ENCODE measurements at regions not wholly inside any gene's neighbourhood (a gene's known extent, or its start where the extent isn't known, plus 50 kb on each side); places are given as distances from the start of the nearest gene placed in this dataset.

GRCh38 chr11:70881948-70882715, 370.2 kb downstream of the SHANK2 start:
- Histone ChIP-seq H3K79me2 (ENCODE audit: insufficient read depth, low read length) (no peaks in the 10 kb centered on the region), H2BK12ac (ENCODE audit: insufficient read length, low read depth, low read length) (no peak overlapping the region), H3K18ac (ENCODE audit: insufficient read length, low read depth, low read length) (no peak overlapping the region), H3K27ac (ENCODE audit: insufficient read length, low read depth, low read length) (no peak overlapping the region), H4K5ac (ENCODE audit: insufficient read length, low read depth, low read length) (no peak overlapping the region), H2BK5ac (ENCODE audit: insufficient read length, low read length) (no peak overlapping the region), H2BK15ac (ENCODE audit: low read depth, low read length) (no peak overlapping the region), H3K23ac (ENCODE audit: insufficient read length, low read depth, low read length) (no peak overlapping the region), H3K9ac (ENCODE audit: extremely low read depth, insufficient read length, low read length) (no peak overlapping the region), H3K4me1 (ENCODE audit: insufficient read depth, low read length) (no peaks in the 10 kb centered on the region; the same call in 1 of the 2 replicates), H3T11ph (ENCODE audit: low read length) (no peak overlapping the region), H3K14ac (ENCODE audit: insufficient read depth, low read length) (no peak overlapping the region), H2AFZ (ENCODE audit: low read length) (no peak overlapping the region), H3K4ac (ENCODE audit: low read depth, low read length) (no peak overlapping the region), H3K4me2 (ENCODE audit: insufficient read depth, insufficient read length, low read length) (no peak overlapping the region), H3K79me1 (ENCODE audit: insufficient read depth, low read depth, low read length, poor library complexity, severe bottlenecking) (no peaks in the 10 kb centered on the region), H2BK20ac (ENCODE audit: low read depth, low read length, poor library complexity, severe bottlenecking) (no peak overlapping the region), H3K27me3 (ENCODE audit: insufficient read depth, low read length) (no peaks in the 10 kb centered on the region), H2BK120ac (ENCODE audit: low read depth, low read length, poor library complexity, severe bottlenecking) (no peak overlapping the region), H4K91ac (ENCODE audit: insufficient read length, low read depth, low read length) (no peak overlapping the region), H4K8ac (replicated peaks; ENCODE audit: insufficient read length, low read depth, low read length) (no peak overlapping the region), H3K9me3 (ENCODE audit: control insufficient read depth, low read depth, low read length) (no peaks in the 10 kb centered on the region), H2AK5ac (ENCODE audit: insufficient read length, low read length) (no peak overlapping the region), H4K20me1 (ENCODE audit: control insufficient read depth, insufficient read depth, insufficient read length) (no peaks in the 10 kb centered on the region), H3K23me2 (ENCODE audit: insufficient read length, low read depth, low read length, poor library complexity, severe bottlenecking) (no peaks in the 10 kb centered on the region), H3K56ac (ENCODE audit: insufficient read length, low read depth, low read length) (no peak overlapping the region)
- TF ChIP-seq CTCF (conservative IDR thresholded peaks at IDR 0.05), result no peak; the same call in 2 of the 3 replicates
- Mint-ChIP-seq H3K36me3 (ENCODE audit: insufficient read depth in 1 of 3, low read depth in 3 of 3) (peaks cover 0 to 3% (median 0%) of the 10 kb centered on the region in 3 experiments; a peak in 1 of 7 replicates), H3K9me3 (no peaks in the 10 kb centered on the region), H3K4me1 (peaks cover 17 to 38% of the 10 kb centered on the region in 2 experiments), H3K27me3 (ENCODE audit: low read depth) (peaks cover 1% of the 10 kb centered on the region), H3K27ac (peak overlapping the region in 2 of 3 experiments; percentile 32 to 57; a peak in 2 of 7 replicates), H3K4me3 (no peak overlapping the region)
- no CpG with 5 or more reads among the region's 8 CpGs for WGBS (ENCODE audit: extremely low coverage, insufficient read length, low lambda C conversion rate)
- no peak for DNase-seq
